ENCODE measurements at regions not wholly inside any gene's neighbourhood (a gene's known extent, or its start where the extent isn't known, plus 50 kb on each side); places are given as distances from the start of the nearest gene placed in this dataset.

DNA sequence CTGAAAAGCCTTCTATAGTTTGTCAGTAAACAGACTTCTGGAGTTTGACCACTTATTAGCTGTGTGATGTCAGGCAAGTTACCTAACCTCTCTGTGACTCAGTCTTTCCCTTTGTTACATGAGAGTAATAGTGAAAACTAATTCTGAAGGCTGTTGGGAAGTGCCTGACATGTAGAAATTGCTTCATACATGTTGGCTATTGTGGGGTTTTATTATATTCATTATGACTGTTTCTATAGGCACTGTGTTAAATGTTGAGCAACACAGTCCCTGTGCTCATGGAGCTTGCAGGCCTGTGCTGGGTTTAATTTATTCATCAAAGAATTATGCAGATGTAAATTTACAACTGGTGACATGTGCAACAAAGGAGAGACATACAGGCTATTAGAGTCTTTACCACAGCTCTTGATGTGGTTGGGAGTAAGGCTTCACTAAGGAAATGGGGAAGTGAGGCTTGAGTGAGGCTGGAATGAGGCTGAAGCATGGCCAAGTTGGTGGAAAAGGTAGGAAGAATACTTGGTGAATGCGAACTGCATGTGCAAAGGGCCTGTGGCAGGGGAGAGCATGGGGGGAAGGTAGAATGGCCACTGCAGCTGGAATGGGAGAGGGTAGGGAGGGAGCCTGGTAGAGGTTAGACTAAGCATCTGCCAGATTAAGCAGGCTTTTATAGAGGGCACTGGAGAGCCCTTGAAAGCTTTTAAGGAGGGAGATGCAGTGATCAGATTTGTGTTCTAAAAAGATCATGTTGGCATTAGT lies 236.4 kb upstream of the CRY1 start:
- TF ChIP-seq TOX (CRISPR knock-in tag; IDR thresholded peaks at IDR 0.05; ENCODE audit: borderline replicate concordance) (no peak), ZFP3 (CRISPR knock-in tag; IDR thresholded peaks at IDR 0.05) (no peak), CSRNP3 (CRISPR knock-in tag; IDR thresholded peaks at IDR 0.05) (no peak), GLIS3 (CRISPR knock-in tag; IDR thresholded peaks at IDR 0.05) (no peak), TCF4 (CRISPR knock-in tag; IDR thresholded peaks at IDR 0.05; ENCODE audit: borderline replicate concordance) (no peak), POU6F1 (CRISPR knock-in tag; IDR thresholded peaks at IDR 0.05; ENCODE audit: borderline replicate concordance, low read depth) (no peak), ISL1 (CRISPR knock-in tag; IDR thresholded peaks at IDR 0.05) (no peak), RARB (CRISPR knock-in tag; IDR thresholded peaks at IDR 0.05) (no peak), BACH2 (CRISPR knock-in tag; IDR thresholded peaks at IDR 0.05; ENCODE audit: borderline replicate concordance) (no peak), ZNF8 (CRISPR knock-in tag; IDR thresholded peaks at IDR 0.05) (no peak), OSR1 (CRISPR knock-in tag; IDR thresholded peaks at IDR 0.05) (no peak), CSDC2 (CRISPR knock-in tag; IDR thresholded peaks at IDR 0.05) (no peak), ZFP30 (CRISPR knock-in tag; IDR thresholded peaks at IDR 0.05) (no peak), ESRRG (CRISPR knock-in tag; IDR thresholded peaks at IDR 0.05) (no peak)
- TF ChIP-seq, protein P1, sequence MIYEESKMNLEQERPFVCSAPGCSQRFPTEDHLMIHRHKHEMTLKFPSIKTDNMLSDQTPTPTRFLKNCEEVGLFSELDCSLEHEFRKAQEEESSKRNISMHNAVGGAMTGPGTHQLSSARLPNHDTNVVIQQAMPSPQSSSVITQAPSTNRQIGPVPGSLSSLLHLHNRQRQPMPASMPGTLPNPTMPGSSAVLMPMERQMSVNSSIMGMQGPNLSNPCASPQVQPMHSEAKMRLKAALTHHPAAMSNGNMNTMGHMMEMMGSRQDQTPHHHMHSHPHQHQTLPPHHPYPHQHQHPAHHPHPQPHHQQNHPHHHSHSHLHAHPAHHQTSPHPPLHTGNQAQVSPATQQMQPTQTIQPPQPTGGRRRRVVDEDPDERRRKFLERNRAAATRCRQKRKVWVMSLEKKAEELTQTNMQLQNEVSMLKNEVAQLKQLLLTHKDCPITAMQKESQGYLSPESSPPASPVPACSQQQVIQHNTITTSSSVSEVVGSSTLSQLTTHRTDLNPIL (CRISPR knock-in tag; IDR thresholded peaks at IDR 0.05; ENCODE audit: low read depth) = no peak
- TF ChIP-seq, protein P2, sequence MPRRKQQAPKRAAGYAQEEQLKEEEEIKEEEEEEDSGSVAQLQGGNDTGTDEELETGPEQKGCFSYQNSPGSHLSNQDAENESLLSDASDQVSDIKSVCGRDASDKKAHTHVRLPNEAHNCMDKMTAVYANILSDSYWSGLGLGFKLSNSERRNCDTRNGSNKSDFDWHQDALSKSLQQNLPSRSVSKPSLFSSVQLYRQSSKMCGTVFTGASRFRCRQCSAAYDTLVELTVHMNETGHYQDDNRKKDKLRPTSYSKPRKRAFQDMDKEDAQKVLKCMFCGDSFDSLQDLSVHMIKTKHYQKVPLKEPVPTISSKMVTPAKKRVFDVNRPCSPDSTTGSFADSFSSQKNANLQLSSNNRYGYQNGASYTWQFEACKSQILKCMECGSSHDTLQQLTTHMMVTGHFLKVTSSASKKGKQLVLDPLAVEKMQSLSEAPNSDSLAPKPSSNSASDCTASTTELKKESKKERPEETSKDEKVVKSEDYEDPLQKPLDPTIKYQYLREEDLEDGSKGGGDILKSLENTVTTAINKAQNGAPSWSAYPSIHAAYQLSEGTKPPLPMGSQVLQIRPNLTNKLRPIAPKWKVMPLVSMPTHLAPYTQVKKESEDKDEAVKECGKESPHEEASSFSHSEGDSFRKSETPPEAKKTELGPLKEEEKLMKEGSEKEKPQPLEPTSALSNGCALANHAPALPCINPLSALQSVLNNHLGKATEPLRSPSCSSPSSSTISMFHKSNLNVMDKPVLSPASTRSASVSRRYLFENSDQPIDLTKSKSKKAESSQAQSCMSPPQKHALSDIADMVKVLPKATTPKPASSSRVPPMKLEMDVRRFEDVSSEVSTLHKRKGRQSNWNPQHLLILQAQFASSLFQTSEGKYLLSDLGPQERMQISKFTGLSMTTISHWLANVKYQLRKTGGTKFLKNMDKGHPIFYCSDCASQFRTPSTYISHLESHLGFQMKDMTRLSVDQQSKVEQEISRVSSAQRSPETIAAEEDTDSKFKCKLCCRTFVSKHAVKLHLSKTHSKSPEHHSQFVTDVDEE (CRISPR knock-in tag; IDR thresholded peaks at IDR 0.05) = no peak
- TF ChIP-seq, protein P3, sequence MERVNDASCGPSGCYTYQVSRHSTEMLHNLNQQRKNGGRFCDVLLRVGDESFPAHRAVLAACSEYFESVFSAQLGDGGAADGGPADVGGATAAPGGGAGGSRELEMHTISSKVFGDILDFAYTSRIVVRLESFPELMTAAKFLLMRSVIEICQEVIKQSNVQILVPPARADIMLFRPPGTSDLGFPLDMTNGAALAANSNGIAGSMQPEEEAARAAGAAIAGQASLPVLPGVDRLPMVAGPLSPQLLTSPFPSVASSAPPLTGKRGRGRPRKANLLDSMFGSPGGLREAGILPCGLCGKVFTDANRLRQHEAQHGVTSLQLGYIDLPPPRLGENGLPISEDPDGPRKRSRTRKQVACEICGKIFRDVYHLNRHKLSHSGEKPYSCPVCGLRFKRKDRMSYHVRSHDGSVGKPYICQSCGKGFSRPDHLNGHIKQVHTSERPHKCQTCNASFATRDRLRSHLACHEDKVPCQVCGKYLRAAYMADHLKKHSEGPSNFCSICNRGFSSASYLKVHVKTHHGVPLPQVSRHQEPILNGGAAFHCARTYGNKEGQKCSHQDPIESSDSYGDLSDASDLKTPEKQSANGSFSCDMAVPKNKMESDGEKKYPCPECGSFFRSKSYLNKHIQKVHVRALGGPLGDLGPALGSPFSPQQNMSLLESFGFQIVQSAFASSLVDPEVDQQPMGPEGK (CRISPR knock-in tag; IDR thresholded peaks at IDR 0.05; ENCODE audit: borderline replicate concordance) = no peak
- ATAC-seq = no peak

DNA sequence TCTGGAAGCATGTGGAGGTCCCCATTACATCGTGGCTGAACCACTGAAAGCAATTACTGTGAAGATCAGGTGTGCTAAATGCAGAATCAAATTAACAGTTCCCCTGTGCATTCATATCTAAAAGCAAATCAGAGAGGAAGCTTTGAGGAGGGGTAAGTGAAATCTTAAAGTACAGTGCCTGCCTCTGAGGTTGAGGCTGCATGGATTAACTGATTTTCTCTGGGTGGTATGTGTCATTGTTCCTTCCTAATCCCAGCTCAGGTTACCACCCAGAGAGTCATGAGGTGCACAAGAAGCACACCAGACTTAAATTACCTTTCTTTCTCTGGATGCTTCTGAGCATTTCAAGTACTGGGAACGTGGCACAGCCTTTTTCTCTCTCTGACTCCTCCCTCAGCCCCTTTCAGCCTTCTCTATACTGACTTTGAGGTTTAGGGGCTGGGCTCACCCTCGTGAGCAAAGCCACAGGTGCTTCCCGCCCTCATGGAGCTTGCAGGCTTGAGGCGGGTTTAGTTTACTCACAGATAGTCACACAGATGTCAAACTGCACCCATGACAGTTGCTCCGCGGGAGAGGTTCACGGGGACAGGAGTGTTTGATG lies 237.6 kb upstream of the CRY1 start:
- ATAC-seq = no peak

More for the DNA sequence above, 237.6 kb upstream of the CRY1 start:
- TF ChIP-seq ZFP3 (CRISPR knock-in tag; IDR thresholded peaks at IDR 0.05) = no peak
- no peak for TF ChIP-seq ISL1 (CRISPR knock-in tag; IDR thresholded peaks at IDR 0.05)
- TF ChIP-seq CSRNP3 (CRISPR knock-in tag; IDR thresholded peaks at IDR 0.05) = no peak
- TF ChIP-seq OSR1 (CRISPR knock-in tag; IDR thresholded peaks at IDR 0.05) = no peak
- TF ChIP-seq ZNF8 (CRISPR knock-in tag; IDR thresholded peaks at IDR 0.05) = no peak
- TF ChIP-seq ZFP30 (CRISPR knock-in tag; IDR thresholded peaks at IDR 0.05) = no peak
- TF ChIP-seq, protein P3 (CRISPR knock-in tag; IDR thresholded peaks at IDR 0.05; ENCODE audit: borderline replicate concordance) = no peak
- TF ChIP-seq, protein P1 (CRISPR knock-in tag; IDR thresholded peaks at IDR 0.05; ENCODE audit: low read depth) = no peak
- TF ChIP-seq ZC3H10 (CRISPR knock-in tag; IDR thresholded peaks at IDR 0.05) = no peak
- TF ChIP-seq, protein P2 (CRISPR knock-in tag; IDR thresholded peaks at IDR 0.05) = no peak
